ENCODE measurements at regions not wholly inside any gene's neighbourhood (a gene's known extent, or its start where the extent isn't known, plus 50 kb on each side); places are given as distances from the start of the nearest gene placed in this dataset.

GRCh38 chr5:144983101-144983500 is 812.4 kb downstream of the KCTD16 start:
- TF ChIP-seq MYC (IDR thresholded peaks at IDR 0.05; ENCODE audit: low read depth, low read length) = no peak
- TF ChIP-seq CTCF (IDR thresholded peaks at IDR 0.05; ENCODE audit: low read depth, low read length) = no peak
- no peak for TF ChIP-seq MAX (IDR thresholded peaks at IDR 0.05; ENCODE audit: low read depth, low read length)

All from NB4 (cell line).